GM18502 (cell line): ENCODE measurements at regions not wholly inside any gene's neighbourhood (a gene's known extent, or its start where the extent isn't known, plus 50 kb on each side); places are given as distances from the start of the nearest gene placed in this dataset.
A peak's percentile ranks its signal among the peaks of the same experiment; 100 is the strongest.
"Not testable (repeated sequence)": the region's sequence is repeated elsewhere in the genome, so short reads cannot be mapped to it uniquely, and the experiment has no call there.

Experiments used
- ATAC-seq: cut with Tn5 transposase; IDR thresholded peaks from one replicate; pipeline ENCODE4 v1.9.1; 2021; ENCODE audit warnings: mild to moderate bottlenecking; ENCODE audit not compliant: unreplicated experiment, poor library complexity

GRCh38 chr10:44280226-44281014, 104.5 kb downstream of the CXCL12 start:
- ATAC-seq, result no peak

GRCh38 chr10:44279426-44280126, 105.3 kb downstream of the CXCL12 start:
- ATAC-seq, result no peak

GRCh38 chr10:44278837-44279324, 106.0 kb downstream of the CXCL12 start:
- no peak for ATAC-seq

GRCh38 chr10:44268435-44268948, 116.4 kb downstream of the CXCL12 start:
- not testable (repeated sequence) for ATAC-seq

- no peak for ATAC-seq
Measured at GRCh38 chr10:44267007-44267406, 117.9 kb downstream of the CXCL12 start.

- ATAC-seq, result peak; percentile 41
Measured at GRCh38 chr10:44264244-44264643, 120.7 kb downstream of the CXCL12 start.

GRCh38 chr10:44263771-44264170, 121.1 kb downstream of the CXCL12 start:
- no peak for ATAC-seq

- ATAC-seq, result no peak
Measured at GRCh38 chr10:44262551-44263251, 122.2 kb downstream of the CXCL12 start.

GRCh38 chr10:44261710-44262455, 123.0 kb downstream of the CXCL12 start:
- ATAC-seq, result peak; percentile 55

GRCh38 chr10:44261296-44261695, 123.6 kb downstream of the CXCL12 start:
- no peak for ATAC-seq

GRCh38 chr10:44260286-44260928, 124.5 kb downstream of the CXCL12 start:
- no peak for ATAC-seq

- ATAC-seq, result no peak
Measured at GRCh38 chr10:44259090-44259874, 125.6 kb downstream of the CXCL12 start.

- ATAC-seq, result no peak
Measured at GRCh38 chr10:44258460-44259089, 126.3 kb downstream of the CXCL12 start.

GRCh38 chr10:44258019-44258418, 126.9 kb downstream of the CXCL12 start:
- no peak for ATAC-seq

- no peak for ATAC-seq
Measured at GRCh38 chr10:44253769-44254462, 131.0 kb downstream of the CXCL12 start.

GRCh38 chr10:44252631-44253030, 132.3 kb downstream of the CXCL12 start:
- ATAC-seq, result not testable (repeated sequence)

- ATAC-seq, result not testable (repeated sequence)
Measured at GRCh38 chr10:44249933-44250332, 135.0 kb downstream of the CXCL12 start.

- ATAC-seq, result no peak
Measured at GRCh38 chr10:44249490-44249889, 135.4 kb downstream of the CXCL12 start.
